HAP-1 (cell line): ENCODE measurements at regions not wholly inside any gene's neighbourhood (a gene's known extent, or its start where the extent isn't known, plus 50 kb on each side); places are given as distances from the start of the nearest gene placed in this dataset.

Experiments used
- DNase-seq, 2 experiments: peaks; one replicate each; pipeline ENCODE4 v3.0.0-alpha.2; 2016 to 2020; ENCODE audit warnings: low spot score in 2 of 2
- H3K27me3 ChIP-seq: fragments of 250-450 bp; sonication (Bioruptor Pico); 2 replicates; pipeline ENCODE4 v1.5.1; 2020; ENCODE audit warnings: low read depth, mild to moderate bottlenecking, moderate library complexity
- H3K36me3 ChIP-seq: fragments of 250-450 bp; sonication (Bioruptor Pico); replicated peaks from 2 replicates; pipeline ENCODE4 v1.5.1; 2020; ENCODE audit warnings: mild to moderate bottlenecking
- H3K4me1 ChIP-seq: fragments of 250-450 bp; sonication (Bioruptor Pico); 2 replicates; pipeline ENCODE4 v1.5.1; 2020; ENCODE audit warnings: mild to moderate bottlenecking
- H3K4me3 ChIP-seq: fragments of 250-450 bp; sonication (Bioruptor Pico); 2 replicates; pipeline ENCODE4 v1.5.1; 2020; ENCODE audit warnings: mild to moderate bottlenecking, moderate library complexity
- H3K9me3 ChIP-seq: fragments of 250-450 bp; sonication (Bioruptor Pico); 2 replicates; pipeline ENCODE4 v1.5.1; 2020; ENCODE audit warnings: mild to moderate bottlenecking, moderate library complexity
- in situ Hi-C: fragments of 300-500 bp; cut with MboI; formaldehyde crosslinking; loops from 3 replicates; pipeline ENCODE4 v1.14.3; 2020; ENCODE audit warnings: low sequenced_read_pairs, inconsistent platforms, mixed read lengths

DNA sequence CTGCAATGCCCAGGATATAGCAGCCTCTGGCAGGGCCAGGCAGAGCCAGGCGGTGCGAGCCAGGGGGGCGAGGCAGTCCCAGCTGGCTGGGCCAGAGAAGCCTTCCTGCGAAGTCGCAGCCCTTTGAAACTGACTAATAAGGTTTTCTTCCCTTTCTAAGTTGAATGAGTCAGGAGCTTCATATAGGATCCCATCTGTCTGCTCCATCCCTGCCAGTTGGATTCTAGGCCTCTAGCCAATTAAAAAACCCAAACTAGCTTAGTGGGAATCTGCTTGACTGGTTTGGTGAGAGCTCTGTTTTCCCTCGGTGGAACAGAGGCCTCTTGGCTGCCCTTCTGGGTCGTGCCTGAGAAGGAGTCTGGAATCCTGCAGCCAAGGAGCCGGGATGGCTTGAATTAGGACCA lies 70.1 kb upstream of the RAPGEF1 start:
- Histone ChIP-seq H3K27me3 (no peaks in the 10 kb centered on the region), H3K36me3 (no peaks in the 10 kb centered on the region), H3K9me3 (no peaks in the 10 kb centered on the region), H3K4me3 (no peak overlapping the region), H3K4me1 (no peaks in the 10 kb centered on the region)
- no peak for DNase-seq
- in situ Hi-C loops, result no loop called here

DNA sequence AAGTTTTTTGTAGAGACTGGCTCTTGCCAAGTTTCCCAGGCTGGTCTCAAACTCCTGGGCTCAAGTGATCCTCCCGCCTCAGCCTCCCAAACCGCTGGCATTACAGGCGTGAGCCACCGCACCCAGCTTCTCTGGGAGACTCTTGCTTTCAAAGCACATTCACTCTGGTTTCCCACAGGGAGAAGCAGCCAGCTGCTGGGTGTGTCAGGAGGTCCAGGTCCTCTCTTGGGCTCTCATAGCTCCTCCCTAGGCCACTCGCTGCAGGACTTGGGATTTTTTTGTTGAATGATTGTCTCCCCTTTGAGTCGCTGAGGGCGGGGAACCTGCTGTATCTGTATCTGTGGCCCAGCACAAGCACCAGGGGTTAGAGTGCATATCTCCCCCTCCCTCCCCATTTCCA lies 68.4 kb upstream of the RAPGEF1 start:
- H3K4me1 ChIP-seq, result no peaks in the 10 kb centered on the region
- DNase-seq, result no peak
- in situ Hi-C loops, result no loop called here
- H3K27me3 ChIP-seq, result no peaks in the 10 kb centered on the region
- no peak overlapping the region for H3K4me3 ChIP-seq
- no peaks in the 10 kb centered on the region for H3K9me3 ChIP-seq
- no peaks in the 10 kb centered on the region for H3K36me3 ChIP-seq

DNA sequence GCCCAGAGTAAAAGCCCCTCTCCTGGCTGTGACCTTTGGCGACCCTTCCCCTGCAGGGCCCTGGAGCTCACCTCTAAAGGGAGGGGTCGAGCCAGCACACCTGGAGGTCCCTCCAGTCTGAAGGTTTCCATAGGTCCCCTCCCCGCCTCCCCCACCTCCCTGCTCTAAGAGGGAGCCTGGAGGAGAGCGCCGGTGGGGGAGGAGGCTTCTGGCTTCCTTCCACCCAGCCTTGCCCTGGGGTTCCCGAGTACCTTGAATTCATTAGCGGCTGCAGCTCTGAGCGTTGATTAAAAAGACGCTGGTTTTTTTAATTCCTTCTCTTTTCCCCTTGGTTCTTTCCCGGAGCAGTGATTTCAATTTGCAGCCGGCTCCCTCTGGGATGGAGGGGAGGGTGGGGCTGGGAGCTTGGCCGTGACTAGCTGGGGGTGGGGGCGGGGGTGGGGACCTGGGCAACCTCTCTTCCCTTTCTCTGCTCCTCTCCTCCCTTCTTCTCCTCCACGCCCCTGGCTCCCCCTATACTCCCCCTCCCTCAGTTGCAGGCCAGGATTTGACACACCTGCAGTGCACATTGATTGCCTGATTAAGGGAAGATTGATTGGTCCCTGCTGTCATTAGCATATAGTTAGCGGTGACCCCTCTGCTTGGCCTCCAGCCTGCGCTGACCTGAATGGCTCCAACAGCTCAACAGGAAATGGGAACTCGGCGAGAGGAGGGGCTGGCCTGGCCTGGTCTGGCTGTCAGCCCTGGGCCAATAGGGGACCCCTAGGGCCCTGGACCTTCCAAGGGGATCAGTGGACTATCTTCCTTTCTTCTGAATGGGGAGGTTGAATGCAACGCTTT lies 67.5 kb upstream of the RAPGEF1 start:
- H3K4me1 ChIP-seq, result no peaks in the 10 kb centered on the region
- in situ Hi-C loops, result no loop called here
- H3K27me3 ChIP-seq, result no peaks in the 10 kb centered on the region
- no peaks in the 10 kb centered on the region for H3K36me3 ChIP-seq
- no peak overlapping the region for H3K4me3 ChIP-seq
- H3K9me3 ChIP-seq, result no peaks in the 10 kb centered on the region
- DNase-seq, result no peak

DNA sequence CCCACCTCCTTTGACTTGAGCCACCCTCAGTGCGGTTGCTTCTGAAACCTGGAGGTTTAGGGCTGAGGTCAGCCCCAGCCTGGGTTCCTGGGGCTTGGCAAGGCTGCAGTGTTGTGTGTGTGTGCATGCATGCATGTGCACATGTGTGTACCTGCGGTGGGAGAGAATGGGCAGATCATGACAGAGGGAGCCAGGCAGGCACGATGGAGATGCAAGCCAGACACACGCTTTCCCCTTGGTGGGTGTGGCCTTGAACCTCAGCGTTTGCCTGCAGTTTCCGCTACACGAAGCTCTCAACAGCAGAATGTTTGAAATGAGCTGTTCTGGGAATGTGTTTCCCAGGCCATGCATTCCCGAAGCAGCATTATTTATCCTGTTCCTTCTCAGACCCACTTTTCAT lies 65.9 kb upstream of the RAPGEF1 start:
- no peaks in the 10 kb centered on the region for H3K27me3 ChIP-seq
- no peaks in the 10 kb centered on the region for H3K36me3 ChIP-seq
- in situ Hi-C loops, result no loop called here
- H3K4me1 ChIP-seq, result no peaks in the 10 kb centered on the region
- DNase-seq, result no peak
- H3K9me3 ChIP-seq, result no peaks in the 10 kb centered on the region
- H3K4me3 ChIP-seq, result no peak overlapping the region

DNA sequence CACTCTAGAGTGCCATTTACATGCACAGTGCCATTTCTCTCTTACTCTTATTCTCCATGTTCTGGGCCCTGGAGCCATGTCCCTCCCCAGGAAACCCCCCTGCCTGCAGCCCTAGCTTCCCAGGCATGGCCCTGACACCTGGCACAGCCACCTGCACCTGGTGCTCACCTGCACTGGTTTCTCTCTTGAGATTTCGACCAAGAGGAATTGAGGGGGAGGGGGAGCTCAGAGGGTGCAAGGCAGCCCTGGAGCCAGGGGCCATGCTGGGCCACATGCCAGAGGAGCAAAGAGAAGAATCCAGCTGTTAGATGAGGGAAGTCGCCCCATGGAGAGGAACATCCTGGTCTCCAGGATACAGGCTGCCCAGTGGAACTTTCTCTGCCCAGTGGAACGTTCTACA lies 65.0 kb upstream of the RAPGEF1 start:
- H3K36me3 ChIP-seq, result no peaks in the 10 kb centered on the region
- no peak for DNase-seq
- H3K4me3 ChIP-seq, result no peak overlapping the region
- H3K4me1 ChIP-seq, result no peaks in the 10 kb centered on the region
- in situ Hi-C loops, result no loop called here
- no peaks in the 10 kb centered on the region for H3K9me3 ChIP-seq
- H3K27me3 ChIP-seq, result no peaks in the 10 kb centered on the region

DNA sequence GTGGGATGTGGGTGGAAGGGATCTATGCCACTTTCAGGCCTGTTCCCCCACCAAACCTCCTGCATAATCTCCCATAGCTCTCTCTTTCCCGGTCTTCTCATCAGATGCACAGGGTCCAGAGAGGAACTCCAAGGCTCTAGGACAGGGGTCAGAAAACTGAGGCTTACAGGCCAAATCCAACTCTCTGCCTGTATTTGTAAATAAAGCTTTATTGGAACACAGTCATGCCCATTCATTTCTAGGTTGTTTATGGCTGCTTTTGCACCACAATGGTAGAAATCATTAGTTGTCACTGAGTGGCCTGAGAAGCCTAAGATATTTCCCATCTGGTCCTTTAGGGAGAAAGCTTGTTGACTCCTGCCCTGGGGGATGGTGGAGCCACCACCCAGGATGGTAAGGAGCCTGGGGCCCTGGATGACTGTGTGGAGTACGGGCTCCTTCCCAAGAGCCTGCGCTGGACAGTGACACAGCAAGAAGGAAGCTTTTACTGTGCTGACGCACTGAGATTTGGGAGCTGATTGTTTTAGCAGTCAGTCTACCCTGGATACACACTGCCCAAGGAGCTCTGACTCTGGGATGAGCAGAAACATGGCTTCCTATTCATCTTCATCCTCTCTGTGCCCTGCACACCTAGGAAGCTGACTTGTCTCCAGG lies 64.0 kb upstream of the RAPGEF1 start:
- DNase-seq, result no peak
- H3K4me3 ChIP-seq, result no peak overlapping the region
- no peaks in the 10 kb centered on the region for H3K4me1 ChIP-seq
- H3K36me3 ChIP-seq, result no peaks in the 10 kb centered on the region
- no peaks in the 10 kb centered on the region for H3K27me3 ChIP-seq
- in situ Hi-C loops, result no loop called here
- no peaks in the 10 kb centered on the region for H3K9me3 ChIP-seq

DNA sequence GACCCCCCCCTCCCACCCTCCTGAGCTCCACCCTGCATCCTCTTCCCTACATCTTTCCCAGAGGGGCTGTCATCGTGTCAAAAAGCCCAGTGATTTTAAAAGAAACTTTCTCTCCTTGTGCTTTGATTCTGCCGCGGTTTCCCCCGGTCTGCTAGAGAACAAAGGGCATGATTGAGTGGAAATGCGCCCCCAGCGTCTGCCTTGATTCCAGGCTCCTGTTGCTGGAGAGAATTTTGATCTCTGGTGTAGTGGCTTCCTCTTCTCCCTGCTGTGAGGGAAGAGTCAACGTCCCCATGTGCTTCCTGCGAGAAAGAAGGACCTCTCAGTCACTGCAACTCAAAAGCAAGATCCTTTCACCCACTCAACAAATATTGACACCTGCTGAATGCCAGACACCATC lies 61.9 kb upstream of the RAPGEF1 start:
- in situ Hi-C loops, result no loop called here
- Histone ChIP-seq H3K4me1 (no peaks in the 10 kb centered on the region), H3K36me3 (no peaks in the 10 kb centered on the region), H3K27me3 (no peaks in the 10 kb centered on the region), H3K4me3 (no peak overlapping the region), H3K9me3 (no peaks in the 10 kb centered on the region)
- no peak for DNase-seq

DNA sequence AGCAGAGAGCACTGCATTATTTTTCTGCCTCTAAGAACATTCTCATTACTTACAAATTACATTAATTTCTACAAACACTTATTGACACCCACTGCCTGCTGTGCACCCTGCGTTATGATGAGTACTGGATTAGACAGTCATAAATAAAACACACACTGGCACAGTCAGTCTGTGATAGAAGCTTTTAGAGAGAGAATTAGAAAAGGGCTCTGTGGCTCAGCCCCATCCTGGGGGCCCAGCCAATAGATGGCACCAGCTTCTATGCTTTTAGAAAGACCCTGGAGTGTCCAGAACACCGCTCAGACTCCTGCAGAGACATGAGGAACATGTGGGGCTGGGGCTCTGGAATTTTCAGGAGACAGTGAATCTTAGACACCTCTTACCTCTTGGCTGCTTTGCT lies 61.0 kb upstream of the RAPGEF1 start:
- no peak for DNase-seq
- Histone ChIP-seq H3K36me3 (no peaks in the 10 kb centered on the region), H3K27me3 (no peaks in the 10 kb centered on the region), H3K4me3 (no peak overlapping the region), H3K4me1 (no peaks in the 10 kb centered on the region), H3K9me3 (no peaks in the 10 kb centered on the region)
- in situ Hi-C loops, result no loop called here

DNA sequence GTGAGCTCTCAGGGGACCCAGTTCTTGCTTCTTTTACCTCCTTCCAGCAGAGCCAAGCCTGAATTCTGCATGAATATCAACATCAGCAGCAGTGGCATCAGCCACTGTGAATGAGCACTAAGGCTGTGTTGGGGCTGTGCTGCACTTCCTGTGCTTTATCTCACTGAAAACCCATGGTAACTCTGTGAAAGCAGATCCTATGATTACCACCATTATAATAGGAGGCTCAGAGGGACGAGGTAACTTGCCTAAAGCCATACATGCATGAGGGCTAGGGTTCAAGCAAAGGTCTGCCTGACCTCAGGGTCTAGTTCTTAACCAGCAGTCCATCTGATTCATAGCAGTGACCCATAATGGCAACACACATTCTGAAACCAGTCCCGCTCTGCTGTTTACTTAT lies 60.5 kb upstream of the RAPGEF1 start:
- in situ Hi-C loops, result no loop called here
- DNase-seq, result no peak
- Histone ChIP-seq H3K36me3 (no peaks in the 10 kb centered on the region), H3K9me3 (no peaks in the 10 kb centered on the region), H3K4me3 (no peak overlapping the region), H3K27me3 (no peaks in the 10 kb centered on the region; the same call in 1 of the 2 replicates), H3K4me1 (no peaks in the 10 kb centered on the region)

DNA sequence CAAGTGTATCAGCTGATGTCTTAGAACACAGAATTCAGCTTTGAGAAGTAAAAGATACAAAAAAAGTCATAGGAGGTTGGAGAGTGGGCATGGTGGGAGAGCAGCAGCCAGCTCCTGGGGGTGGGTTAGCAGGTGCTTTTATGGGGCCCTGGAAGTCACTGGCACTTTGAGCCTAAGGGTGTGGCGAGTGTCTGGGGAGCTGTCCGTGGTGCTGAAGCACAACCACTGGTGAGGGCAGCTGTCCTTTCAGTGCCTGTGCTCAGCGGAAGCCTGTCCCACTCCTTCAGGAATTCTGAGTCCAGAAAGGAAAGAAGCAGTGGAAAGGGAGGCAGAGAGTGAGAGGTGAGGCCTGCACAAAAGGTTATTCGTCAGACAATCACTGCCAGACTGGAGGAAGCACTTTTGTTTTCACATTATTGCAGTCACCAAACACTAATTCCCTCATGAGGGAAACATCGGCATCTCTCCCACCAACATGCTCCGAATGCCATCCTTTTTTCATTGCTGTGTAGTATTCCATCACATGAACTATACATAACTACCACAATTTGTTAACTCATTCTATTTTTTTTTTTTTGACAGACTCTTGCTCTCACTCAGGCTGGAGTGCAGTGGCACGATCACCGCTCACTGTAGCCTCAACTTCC lies 59.4 kb upstream of the RAPGEF1 start:
- H3K9me3 ChIP-seq, result no peaks in the 10 kb centered on the region
- peak; percentile 31 to 83 for DNase-seq
- no peak overlapping the region for H3K4me3 ChIP-seq
- in situ Hi-C loops, result loop anchor here (25.0 kb wide), 1 partner anchor 313 kb away; no protein-coding TSS in a partner anchor
- H3K4me1 ChIP-seq, result no peaks in the 10 kb centered on the region
- no peaks in the 10 kb centered on the region for H3K36me3 ChIP-seq
- H3K27me3 ChIP-seq, result peaks cover 7% of the 10 kb centered on the region

DNA sequence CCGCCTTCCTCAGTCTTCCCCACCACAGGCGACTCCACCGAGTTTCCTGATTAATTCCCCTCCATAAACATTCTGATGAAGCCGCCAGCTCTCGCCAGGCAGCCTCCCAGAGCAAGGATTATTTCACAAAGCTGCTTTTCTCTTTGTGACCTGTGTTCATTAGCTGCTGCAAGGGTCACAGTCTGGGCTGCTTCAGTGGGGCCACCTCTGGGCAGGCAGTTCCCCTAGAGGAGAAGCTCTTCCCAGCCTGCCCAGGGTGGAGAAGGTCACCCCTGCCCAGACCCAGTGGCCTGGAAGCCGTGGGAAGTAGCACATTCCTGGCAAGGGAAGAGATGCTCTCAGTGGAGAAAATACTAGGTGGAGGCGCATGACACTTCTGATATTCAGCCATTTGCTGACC lies 58.4 kb upstream of the RAPGEF1 start:
- Histone ChIP-seq H3K4me1 (no peaks in the 10 kb centered on the region), H3K36me3 (no peaks in the 10 kb centered on the region), H3K27me3 (peaks cover 8% of the 10 kb centered on the region), H3K9me3 (no peaks in the 10 kb centered on the region), H3K4me3 (no peak overlapping the region)
- no peak for DNase-seq
- in situ Hi-C loops, result loop anchor here (25.0 kb wide), 1 partner anchor 314 kb away; no protein-coding TSS in a partner anchor

DNA sequence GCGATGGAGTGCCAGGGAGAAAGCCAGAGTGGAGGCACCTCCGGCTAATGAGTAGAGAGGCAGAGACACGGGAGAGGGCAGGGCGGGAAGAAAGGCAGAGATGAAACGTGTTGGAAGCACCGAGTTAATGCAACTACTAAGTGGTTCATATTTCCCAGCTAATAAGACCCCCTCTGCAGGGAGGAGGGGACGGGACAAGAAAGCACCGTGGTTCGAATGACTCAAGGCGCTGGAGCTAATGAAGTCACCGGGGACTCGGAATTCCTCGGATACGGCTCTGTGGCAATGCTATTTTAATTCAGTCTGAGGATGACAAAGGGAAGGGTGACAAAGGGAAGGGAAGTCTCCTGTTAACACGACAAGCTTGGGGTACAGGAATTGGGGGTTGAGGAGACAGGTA lies 54.5 kb upstream of the RAPGEF1 start:
- no peak for DNase-seq
- in situ Hi-C loops, result loop anchor here (25.0 kb wide), 1 partner anchor 318 kb away; no protein-coding TSS in a partner anchor
- H3K36me3 ChIP-seq, result no peaks in the 10 kb centered on the region
- no peak overlapping the region for H3K4me3 ChIP-seq
- H3K4me1 ChIP-seq, result no peaks in the 10 kb centered on the region
- H3K9me3 ChIP-seq, result no peaks in the 10 kb centered on the region
- H3K27me3 ChIP-seq, result peaks cover 17% of the 10 kb centered on the region

DNA sequence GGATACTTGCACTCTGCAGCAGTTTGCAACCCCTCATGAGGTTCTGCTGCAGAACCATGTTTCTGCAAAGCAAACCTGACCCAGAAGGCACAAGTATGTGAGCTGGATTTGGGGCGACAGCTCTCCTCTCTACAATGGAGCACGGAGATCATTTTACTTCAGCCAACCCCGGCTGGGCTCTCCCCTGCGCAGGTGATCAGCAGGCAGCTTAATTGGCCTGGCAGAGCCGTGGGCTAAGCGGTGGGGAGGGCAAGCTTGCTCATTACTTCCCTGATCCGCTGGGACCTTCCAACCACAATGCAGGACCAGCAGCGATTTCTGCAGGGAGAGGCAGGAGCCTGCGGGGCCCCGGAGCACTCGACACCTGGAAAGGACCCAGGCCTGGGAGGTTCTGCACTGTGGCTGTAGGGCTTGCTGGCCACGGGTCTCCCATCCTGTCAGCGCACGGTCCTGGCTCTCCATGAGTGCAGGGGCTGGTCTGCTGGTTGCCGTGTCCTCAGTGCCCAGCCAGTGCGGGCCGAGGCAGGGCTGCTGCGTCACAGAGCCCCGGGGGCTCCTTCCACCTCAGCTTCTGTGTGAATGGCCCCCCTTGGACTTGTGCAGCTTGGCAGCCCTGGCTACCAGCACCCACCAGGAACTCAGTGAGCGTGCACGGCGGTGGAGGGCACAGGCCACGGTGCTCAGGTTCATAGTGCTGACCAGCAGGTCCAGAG lies 51.8 kb upstream of the RAPGEF1 start:
- Histone ChIP-seq H3K27me3 (peaks cover 28% of the 10 kb centered on the region), H3K4me1 (no peaks in the 10 kb centered on the region), H3K9me3 (no peaks in the 10 kb centered on the region), H3K4me3 (no peak overlapping the region), H3K36me3 (no peaks in the 10 kb centered on the region)
- in situ Hi-C loops, result loop anchor here (25.0 kb wide), 1 partner anchor 321 kb away; no protein-coding TSS in a partner anchor
- DNase-seq, result no peak
